ENCODE measurements at regions not wholly inside any gene's neighbourhood (a gene's known extent, or its start where the extent isn't known, plus 50 kb on each side); places are given as distances from the start of the nearest gene placed in this dataset.

DNA sequence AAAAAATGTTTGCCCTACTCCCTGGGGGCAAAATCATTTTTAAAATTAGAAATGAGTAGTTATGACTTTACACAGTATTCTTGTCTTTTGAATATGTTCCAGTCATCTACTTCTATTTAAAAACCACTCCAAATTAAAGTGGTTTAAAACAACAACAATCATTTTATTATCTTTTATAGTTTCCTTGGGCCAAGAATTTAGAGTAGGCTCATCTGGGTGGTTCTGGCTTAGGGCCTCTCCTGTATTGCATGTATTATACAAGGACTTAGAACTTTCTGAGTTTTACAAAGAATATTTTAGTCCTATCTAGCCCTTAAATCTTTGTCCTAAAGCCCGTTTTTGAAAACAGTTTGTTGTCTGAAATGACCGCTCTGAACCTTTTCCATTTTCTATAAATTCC, 132.5 kb upstream of the INTU start:
- TF ChIP-seq, protein P1, sequence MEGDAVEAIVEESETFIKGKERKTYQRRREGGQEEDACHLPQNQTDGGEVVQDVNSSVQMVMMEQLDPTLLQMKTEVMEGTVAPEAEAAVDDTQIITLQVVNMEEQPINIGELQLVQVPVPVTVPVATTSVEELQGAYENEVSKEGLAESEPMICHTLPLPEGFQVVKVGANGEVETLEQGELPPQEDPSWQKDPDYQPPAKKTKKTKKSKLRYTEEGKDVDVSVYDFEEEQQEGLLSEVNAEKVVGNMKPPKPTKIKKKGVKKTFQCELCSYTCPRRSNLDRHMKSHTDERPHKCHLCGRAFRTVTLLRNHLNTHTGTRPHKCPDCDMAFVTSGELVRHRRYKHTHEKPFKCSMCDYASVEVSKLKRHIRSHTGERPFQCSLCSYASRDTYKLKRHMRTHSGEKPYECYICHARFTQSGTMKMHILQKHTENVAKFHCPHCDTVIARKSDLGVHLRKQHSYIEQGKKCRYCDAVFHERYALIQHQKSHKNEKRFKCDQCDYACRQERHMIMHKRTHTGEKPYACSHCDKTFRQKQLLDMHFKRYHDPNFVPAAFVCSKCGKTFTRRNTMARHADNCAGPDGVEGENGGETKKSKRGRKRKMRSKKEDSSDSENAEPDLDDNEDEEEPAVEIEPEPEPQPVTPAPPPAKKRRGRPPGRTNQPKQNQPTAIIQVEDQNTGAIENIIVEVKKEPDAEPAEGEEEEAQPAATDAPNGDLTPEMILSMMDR (IDR thresholded peaks at IDR 0.05; ENCODE audit: low read depth, low read length) = no peak
- no peak for TF ChIP-seq EZH2phosphoT487 (IDR thresholded peaks at IDR 0.05; ENCODE audit: low read depth)
